ENCODE measurements at regions not wholly inside any gene's neighbourhood (a gene's known extent, or its start where the extent isn't known, plus 50 kb on each side); places are given as distances from the start of the nearest gene placed in this dataset.

GRCh38 chr10:130329792-130330191 is 193.6 kb downstream of the GLRX3 start:
- no peaks in the 10 kb centered on the region for H3K36me3 ChIP-seq (ENCODE audit: control insufficient read depth, insufficient read depth, low read length)
- no peaks in the 10 kb centered on the region for H3K79me1 ChIP-seq (ENCODE audit: low read depth in 1 of 2, low read length in 2 of 2)
- H3K9me3 ChIP-seq (ENCODE audit: control insufficient read depth, insufficient read depth, low read length): peaks cover 45% of the 10 kb centered on the region
- H3K56ac ChIP-seq (ENCODE audit: extremely low read depth, insufficient read depth, low read length): no peak overlapping the region
- ChIA-PET POLR2A (ENCODE audit: unreplicated experiment) (no interaction called here), CTCF (no interaction called here)
- no TSS peak for BruUV-seq (replicated peaks)
- in situ Hi-C loops (cut with MboI; ENCODE audit: low sequenced_read_pairs): no loop called here
- intact Hi-C loops (cut with micrococcal nuclease): no loop called here
- TF ChIP-seq FOS (IDR thresholded peaks at IDR 0.05; ENCODE audit: low read depth, low read length): no peak
- no peak for TF ChIP-seq SMC3 (IDR thresholded peaks at IDR 0.05; ENCODE audit: low read depth, low read length)
- no peak for TF ChIP-seq CTCF (conservative IDR thresholded peaks at IDR 0.05; ENCODE audit: low read depth, low read length)
- TF ChIP-seq ELK1 (IDR thresholded peaks at IDR 0.05; ENCODE audit: borderline replicate concordance, low read depth, low read length): no peak
- no peak for TF ChIP-seq MAFK (IDR thresholded peaks at IDR 0.05; ENCODE audit: low read depth, low read length)
- TF ChIP-seq RAD21 (IDR thresholded peaks at IDR 0.05; ENCODE audit: low read length): no peak
- TF ChIP-seq MXI1 (IDR thresholded peaks at IDR 0.05; ENCODE audit: borderline replicate concordance, low read depth, low read length): no peak
- no peak for TF ChIP-seq USF2 (IDR thresholded peaks at IDR 0.05; ENCODE audit: low read depth, low read length)
- TF ChIP-seq POLR2A (IDR thresholded peaks at IDR 0.05; ENCODE audit: low read depth, low read length): no peak
- TF ChIP-seq MAZ (IDR thresholded peaks at IDR 0.05; ENCODE audit: borderline replicate concordance, low read depth, low read length): no peak
- TF ChIP-seq CEBPB (IDR thresholded peaks at IDR 0.05; ENCODE audit: low read depth, low read length): no peak
- no peak for TF ChIP-seq RFX5 (IDR thresholded peaks at IDR 0.05; ENCODE audit: low read depth, low read length)
- TF ChIP-seq BHLHE40 (IDR thresholded peaks at IDR 0.05; ENCODE audit: low read depth, low read length): no peak
- no peak for TF ChIP-seq NFE2L2 (IDR thresholded peaks at IDR 0.05; ENCODE audit: low read depth, low read length)
- no peak for TF ChIP-seq RCOR1 (IDR thresholded peaks at IDR 0.05; ENCODE audit: insufficient replicate concordance, low read length)
- H3K4ac ChIP-seq (ENCODE audit: low read depth, low read length): no peak overlapping the region
- no peak overlapping the region for H2BK5ac ChIP-seq (ENCODE audit: low read depth, low read length, poor library complexity, severe bottlenecking)
- H2BK15ac ChIP-seq (ENCODE audit: low read depth, low read length): no peak overlapping the region
- H3K4me3 ChIP-seq (ENCODE audit: insufficient read depth, low read depth, low read length): no peak overlapping the region
- no peak for DNase-seq
- no peak overlapping the region for H4K5ac ChIP-seq (ENCODE audit: low read depth, low read length)
- no peak overlapping the region for H4K8ac ChIP-seq (ENCODE audit: low read depth in 2 of 2, low read length in 2 of 2)
- WGBS, 2 experiments (ENCODE audit: extremely low coverage in 2 of 2, insufficient read length in 1 of 2): 80% methylated on average over 1 of the region's 6 CpGs; no CpG with 5 or more reads in 1 of the 2 experiments
- H3K9me1 ChIP-seq (ENCODE audit: insufficient read depth, low read length): no peaks in the 10 kb centered on the region
- H3K23ac ChIP-seq (ENCODE audit: low read depth, low read length): no peak overlapping the region
- H2AFZ ChIP-seq (replicated peaks; ENCODE audit: low read length, poor library complexity): no peak overlapping the region
- H3K4me2 ChIP-seq (ENCODE audit: low read depth, low read length): no peak overlapping the region
- dilution Hi-C loops (cut with HindIII; ENCODE audit: low sequenced_read_pairs, unreplicated experiment): no loop called here
- H3K18ac ChIP-seq (ENCODE audit: low read depth, low read length): no peak overlapping the region
- no peak overlapping the region for H3K14ac ChIP-seq (replicated peaks; ENCODE audit: low read depth, low read length)
- H3K9ac ChIP-seq (ENCODE audit: low read depth, low read length): no peak overlapping the region
- no peak overlapping the region for H2BK20ac ChIP-seq (ENCODE audit: low read depth, low read length)
- no peak for ATAC-seq (ENCODE audit: low read depth)
- H3K4me1 ChIP-seq (ENCODE audit: control insufficient read depth, insufficient read depth, low read length): no peaks in the 10 kb centered on the region
- no peak overlapping the region for H2BK120ac ChIP-seq (ENCODE audit: low read depth, low read length)
- no peak overlapping the region for H2AK5ac ChIP-seq (ENCODE audit: low read depth, low read length)
- H2AK9ac ChIP-seq (replicated peaks; ENCODE audit: low read depth, low read length, poor library complexity): no peak overlapping the region
- H4K20me1 ChIP-seq (ENCODE audit: insufficient read depth, low read length): no peaks in the 10 kb centered on the region
- H3K27ac ChIP-seq (ENCODE audit: insufficient read depth, low read length): no peak overlapping the region
- no peaks in the 10 kb centered on the region for H3K27me3 ChIP-seq (ENCODE audit: control insufficient read depth, insufficient read depth, low read length)
- no peak overlapping the region for H4K91ac ChIP-seq (ENCODE audit: insufficient read depth, low read depth, low read length)
